C4-2B (cell line): ENCODE measurements at regions not wholly inside any gene's neighbourhood (a gene's known extent, or its start where the extent isn't known, plus 50 kb on each side); places are given as distances from the start of the nearest gene placed in this dataset.

Source experiments
- H3K27ac ChIP-seq: fragments of 450-650 bp; 2 replicates; pipeline ENCODE4 v1.5.1; 2017
- ZFX ChIP-seq: fragments of 450-650 bp; IDR thresholded peaks from 2 replicates; pipeline ENCODE4 v1.6.1; 2017
- TF ChIP-seq, protein P1 (sequence below): fragments of 450-650 bp; conservative IDR thresholded peaks from 2 replicates; pipeline ENCODE4 v1.5.1; 2017; ENCODE audit warnings: mild to moderate bottlenecking

DNA sequence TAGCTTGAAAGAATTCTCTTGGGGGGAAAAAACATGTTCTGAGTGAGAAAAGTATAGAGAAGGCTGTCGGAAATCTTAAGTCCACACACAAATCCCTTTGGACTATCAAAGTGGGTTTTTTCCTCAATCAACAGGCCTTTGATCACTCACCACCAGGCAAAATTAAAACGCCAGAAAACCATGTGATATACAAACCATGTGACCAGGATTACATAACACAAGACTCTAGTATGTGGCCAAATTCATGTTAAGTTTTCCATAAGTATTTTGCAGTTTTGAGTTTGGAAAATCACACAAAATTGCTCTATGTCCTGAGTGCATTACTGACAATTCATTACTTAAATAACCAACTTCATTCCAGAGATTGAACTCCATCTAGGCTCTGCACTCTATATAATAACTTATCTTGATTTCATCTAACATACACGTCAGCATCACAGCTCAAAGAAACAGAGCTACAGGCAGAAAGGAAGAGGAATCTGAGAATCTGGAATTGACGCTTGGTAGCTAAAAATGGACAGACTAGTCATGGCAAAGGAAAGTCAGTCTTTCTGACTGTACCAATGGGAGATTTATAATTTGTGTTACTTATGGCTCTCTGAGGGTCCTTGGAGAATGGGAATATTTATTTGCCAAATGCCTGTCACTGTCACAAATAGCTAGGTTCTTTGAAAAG, 383.5 kb downstream of the SFMBT2 start:
- no peak overlapping the region for H3K27ac ChIP-seq
- no peak for TF ChIP-seq ZFX
- TF ChIP-seq, protein P1, sequence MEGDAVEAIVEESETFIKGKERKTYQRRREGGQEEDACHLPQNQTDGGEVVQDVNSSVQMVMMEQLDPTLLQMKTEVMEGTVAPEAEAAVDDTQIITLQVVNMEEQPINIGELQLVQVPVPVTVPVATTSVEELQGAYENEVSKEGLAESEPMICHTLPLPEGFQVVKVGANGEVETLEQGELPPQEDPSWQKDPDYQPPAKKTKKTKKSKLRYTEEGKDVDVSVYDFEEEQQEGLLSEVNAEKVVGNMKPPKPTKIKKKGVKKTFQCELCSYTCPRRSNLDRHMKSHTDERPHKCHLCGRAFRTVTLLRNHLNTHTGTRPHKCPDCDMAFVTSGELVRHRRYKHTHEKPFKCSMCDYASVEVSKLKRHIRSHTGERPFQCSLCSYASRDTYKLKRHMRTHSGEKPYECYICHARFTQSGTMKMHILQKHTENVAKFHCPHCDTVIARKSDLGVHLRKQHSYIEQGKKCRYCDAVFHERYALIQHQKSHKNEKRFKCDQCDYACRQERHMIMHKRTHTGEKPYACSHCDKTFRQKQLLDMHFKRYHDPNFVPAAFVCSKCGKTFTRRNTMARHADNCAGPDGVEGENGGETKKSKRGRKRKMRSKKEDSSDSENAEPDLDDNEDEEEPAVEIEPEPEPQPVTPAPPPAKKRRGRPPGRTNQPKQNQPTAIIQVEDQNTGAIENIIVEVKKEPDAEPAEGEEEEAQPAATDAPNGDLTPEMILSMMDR, result no peak

DNA sequence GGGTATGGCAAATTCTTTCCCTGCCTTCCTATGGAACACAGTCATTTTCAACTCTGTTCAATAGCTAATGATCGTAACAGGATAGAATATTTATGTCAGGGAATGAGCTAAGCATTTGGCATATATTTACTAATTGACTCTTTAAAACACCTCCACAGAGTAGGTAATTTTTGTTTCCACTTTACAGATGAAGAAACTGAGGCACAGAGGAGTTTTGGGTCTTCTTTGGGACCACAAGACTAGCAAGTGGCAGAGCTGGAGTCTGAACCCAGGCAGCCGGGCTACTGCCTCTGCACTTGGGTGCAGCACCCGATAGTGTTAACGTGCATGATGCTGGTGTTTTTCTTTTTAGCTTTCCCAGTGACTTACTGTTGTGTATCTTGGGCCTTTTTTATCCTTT, 384.0 kb downstream of the SFMBT2 start:
- no peak overlapping the region for H3K27ac ChIP-seq
- TF ChIP-seq, protein P1, result no peak
- TF ChIP-seq ZFX, result no peak

DNA sequence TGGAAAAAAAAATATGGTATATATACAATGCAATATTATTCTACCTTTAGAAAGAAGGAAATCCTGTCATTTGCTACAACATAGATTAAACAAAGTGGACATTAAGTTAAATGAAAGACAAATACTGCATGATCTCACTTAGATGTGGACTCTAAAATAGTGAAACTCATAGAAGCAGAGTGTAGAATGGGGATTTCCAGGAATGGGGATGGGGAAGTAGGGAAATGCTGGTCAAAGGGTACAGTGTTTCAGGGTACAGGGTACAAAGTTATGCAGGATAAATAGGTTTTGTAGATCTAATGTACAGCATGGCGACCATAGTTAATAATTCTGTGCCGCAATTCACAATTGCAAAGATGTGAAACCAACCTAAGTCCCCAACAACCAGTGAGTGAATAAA, 385.5 kb downstream of the SFMBT2 start:
- TF ChIP-seq, protein P1, result no peak
- no peak for TF ChIP-seq ZFX
- no peak overlapping the region for H3K27ac ChIP-seq

DNA sequence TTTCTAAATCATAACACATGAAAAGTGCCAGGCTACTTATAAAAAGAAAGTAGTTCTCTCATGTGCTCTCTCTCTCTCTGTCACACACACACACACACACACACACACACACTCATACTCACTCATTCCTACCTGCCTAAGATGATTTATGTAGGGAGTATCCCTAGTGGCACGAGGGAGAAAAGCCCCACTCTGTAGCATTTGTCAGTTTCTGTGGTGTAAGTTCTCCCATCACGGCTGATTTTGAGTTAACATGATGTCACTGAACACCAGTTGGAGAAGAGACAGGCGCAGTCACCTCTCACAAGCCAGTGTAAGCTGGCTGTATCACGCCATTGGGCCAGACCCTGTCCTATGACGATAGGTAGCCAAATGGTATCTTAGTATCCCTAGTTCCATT, 395.4 kb downstream of the SFMBT2 start:
- H3K27ac ChIP-seq, result no peak overlapping the region
- TF ChIP-seq, protein P1, result no peak
- no peak for TF ChIP-seq ZFX

DNA sequence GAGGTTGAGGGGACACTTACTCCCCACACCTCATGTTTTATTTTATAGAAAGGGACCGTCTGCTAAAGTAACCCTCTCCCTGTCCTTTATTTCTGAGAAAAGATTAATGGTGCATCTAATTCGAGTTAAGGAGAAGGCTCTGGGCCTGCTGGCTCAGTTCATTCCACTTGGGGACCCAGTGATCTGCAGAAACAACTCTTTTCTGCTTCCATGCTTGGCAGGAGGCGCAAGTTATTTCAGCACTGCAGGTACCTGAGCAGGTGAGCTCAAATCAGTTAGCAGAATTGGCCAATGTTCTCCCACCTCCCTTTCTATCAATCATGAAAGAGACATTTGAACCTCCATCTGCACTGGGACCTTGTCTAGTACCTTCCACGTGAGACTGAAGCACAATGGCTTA, 396.1 kb downstream of the SFMBT2 start:
- H3K27ac ChIP-seq, result no peak overlapping the region
- TF ChIP-seq ZFX, result no peak
- TF ChIP-seq, protein P1, result no peak

DNA sequence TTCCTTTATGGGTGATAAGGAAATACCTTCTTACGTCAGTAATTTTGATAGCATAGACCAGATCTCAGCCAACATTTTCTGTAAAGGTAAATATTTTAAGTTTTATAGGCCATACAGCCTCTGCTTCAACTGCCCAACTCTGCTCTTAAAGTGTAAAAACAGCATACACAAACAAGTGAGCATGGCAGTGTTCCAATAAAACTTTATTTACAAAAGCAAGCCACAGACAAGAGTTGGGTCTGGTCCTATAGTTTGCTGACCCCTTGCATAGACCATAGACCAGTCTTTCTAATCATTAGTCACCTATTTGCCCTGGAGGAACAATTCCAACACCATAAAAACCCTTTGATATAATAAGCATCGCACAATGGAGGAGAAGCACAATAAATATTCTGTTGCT, 398.8 kb downstream of the SFMBT2 start:
- H3K27ac ChIP-seq, result no peak overlapping the region
- TF ChIP-seq, protein P1, result no peak
- TF ChIP-seq ZFX, result no peak

DNA sequence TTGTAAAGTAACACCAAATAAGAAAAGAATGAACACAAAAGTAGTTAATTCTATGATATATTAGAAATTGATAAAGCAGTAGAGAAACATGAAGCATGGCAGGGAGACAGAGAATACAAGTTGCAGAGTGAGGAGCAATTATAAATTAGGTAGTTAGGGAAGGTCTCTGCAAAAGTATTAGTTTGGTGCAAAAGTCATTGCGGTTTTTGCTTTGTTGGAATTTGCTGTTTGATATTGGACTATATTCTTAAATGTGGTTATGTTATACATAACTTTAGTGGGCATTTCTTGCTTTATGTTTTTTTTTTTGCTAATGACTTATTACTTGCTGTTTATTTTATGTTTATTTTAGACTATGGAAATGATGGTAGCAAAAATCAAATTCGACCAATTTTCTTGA, 402.2 kb downstream of the SFMBT2 start:
- H3K27ac ChIP-seq, result no peak overlapping the region
- no peak for TF ChIP-seq ZFX
- TF ChIP-seq, protein P1, result no peak
